AML-193 (cell line): ENCODE measurements at regions not wholly inside any gene's neighbourhood (a gene's known extent, or its start where the extent isn't known, plus 50 kb on each side); places are given as distances from the start of the nearest gene placed in this dataset.

Source experiments
- DNase-seq, 2 experiments: peaks; one replicate each; lab custom pipeline; 2025; lab: John Stamatoyannopoulos, UW

GRCh38 chr7:56291-56913 lies 136.0 kb upstream of the FAM20C start:
- no peak for DNase-seq

DNA sequence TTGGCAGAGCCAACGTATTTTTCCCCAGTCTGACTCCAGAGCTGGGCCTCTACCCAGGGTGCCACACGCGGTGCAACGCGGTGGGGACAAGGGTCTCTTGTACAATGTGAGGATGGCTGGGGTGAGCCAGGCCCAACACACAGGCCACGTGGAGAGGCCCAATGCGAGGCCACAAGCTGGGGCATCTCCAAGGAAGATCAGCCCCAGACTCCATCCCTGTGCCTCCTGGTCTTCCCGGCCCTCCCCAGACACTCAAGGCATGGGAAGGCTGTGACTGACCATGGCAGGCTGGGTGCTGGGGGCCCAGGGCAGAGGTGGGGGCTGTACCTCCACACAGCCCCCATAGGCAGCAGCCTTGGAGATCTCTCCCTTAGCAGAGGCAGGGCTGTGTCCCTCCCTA lies 135.3 kb upstream of the FAM20C start:
- no peak for DNase-seq

- no peak for DNase-seq
These were observed 134.7 kb upstream of the FAM20C start for GRCh38 chr7:57482-58255.

DNA sequence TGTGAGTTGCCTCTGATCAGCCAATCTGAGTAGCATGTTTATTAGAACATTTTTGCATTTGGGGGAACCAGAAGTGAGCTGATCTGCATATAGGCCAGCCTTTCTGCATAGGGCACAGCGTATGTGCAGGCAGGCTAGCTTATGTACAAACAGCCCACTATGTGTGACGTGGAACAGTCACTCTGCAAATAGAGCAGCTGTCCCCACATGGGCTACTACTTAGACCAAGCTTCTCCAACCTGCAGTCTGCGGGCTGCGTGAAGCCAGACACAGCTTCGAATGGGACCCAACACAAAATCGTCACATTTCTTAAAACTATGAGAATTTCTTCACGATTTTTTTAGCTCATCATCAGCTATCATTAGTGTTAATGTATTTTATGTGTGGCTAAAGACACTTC lies 134.1 kb upstream of the FAM20C start:
- DNase-seq, result no peak

GRCh38 chr7:59079-60016 lies 133.0 kb upstream of the FAM20C start:
- no peak for DNase-seq

- no peak for DNase-seq
These were observed 132.2 kb upstream of the FAM20C start for GRCh38 chr7:60017-60675.

DNA sequence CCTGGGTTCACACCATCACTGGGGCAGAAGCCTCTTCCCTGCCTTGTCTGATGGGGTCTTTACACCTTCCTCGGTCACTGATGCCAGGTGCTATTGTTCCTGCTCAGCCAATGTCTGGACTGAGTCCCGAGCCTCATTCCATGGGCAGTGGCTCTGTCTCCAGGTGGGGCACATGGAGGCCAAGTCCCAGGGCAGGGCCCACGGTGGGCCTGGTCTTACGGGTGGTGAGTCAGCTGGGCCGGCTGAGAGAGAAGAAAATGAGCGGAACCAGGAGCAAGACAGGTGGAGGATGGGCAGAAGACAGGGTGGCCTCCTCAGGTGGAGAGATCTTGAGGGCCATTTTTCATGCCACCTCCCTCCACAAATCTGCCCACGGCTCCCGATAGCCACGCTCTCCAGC lies 131.7 kb upstream of the FAM20C start:
- DNase-seq, result no peak

GRCh38 chr7:61111-61510 lies 131.3 kb upstream of the FAM20C start:
- DNase-seq, result no peak

DNA sequence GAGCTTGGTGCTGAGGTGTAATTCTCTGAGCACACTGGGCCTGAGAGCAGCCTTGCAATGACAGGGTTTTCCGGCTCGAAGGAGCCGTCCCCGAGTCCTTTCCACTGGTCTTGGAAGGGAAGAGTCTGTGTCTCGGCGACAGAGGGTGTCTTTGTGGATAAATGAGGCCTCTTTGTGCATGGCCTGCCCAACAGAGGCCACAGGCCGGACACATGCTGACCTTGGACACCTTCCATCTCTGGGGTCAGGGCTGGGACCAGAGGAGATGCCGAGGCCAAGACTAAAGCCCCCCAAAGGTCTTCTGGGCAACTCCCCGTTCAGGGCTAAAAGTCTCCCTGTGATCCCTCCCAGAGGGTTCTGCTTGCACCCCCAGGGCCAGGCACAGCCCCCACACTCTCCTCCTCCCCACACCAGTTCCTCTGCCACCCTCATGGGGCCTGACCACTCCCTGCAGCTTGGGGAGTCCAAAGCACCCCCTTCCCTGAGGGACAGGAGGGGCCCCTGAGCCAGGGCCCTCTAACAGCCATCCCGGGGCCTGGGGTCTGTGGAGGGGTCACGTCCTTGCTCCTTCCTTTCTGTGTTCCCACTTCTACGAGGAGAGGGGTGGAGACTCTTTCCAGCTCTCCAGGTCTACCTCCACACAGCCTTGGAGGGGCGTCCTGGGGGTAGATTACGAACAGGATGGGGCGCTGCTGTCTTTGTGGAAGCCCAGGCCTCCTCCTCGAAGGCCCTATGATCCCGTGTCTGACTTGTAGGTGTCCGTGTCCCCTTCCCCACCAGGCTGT lies 130.6 kb upstream of the FAM20C start:
- no peak for DNase-seq

DNA sequence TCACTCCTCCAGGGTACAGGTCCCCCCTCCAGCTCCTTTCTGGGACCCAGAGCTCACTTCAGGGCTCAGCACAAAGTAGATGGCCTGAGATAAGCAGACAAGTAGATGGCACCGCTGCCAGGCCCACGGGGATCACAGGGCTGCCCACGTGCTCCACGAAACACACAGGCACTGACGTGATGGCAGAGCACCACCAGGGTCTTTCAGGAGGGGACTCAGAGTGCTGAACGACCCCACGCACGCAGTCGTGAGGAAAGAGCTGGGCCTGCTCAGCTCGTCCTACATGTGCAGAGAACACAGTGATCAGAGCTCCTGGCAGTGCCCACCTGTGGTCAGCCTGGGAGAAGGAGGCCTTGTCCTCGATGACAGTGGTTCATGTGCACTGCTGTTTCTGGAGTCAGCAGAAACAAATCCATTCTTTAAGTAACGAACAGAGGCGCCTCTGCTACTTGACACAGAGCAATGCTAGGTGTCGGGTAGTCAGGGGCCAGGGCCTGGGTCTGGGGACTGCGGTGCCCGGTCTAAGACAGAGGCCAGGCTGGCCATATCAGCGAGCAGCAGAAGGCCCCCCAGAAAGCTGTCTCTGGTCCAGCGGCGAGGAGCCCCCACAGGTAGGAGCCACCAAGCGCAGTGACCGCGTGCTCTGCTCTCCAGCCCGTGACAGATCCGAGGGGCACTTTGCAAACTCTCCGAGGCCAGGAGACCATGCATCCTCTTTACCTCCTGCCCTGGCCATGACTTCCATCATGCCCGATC lies 129.8 kb upstream of the FAM20C start:
- no peak for DNase-seq

DNA sequence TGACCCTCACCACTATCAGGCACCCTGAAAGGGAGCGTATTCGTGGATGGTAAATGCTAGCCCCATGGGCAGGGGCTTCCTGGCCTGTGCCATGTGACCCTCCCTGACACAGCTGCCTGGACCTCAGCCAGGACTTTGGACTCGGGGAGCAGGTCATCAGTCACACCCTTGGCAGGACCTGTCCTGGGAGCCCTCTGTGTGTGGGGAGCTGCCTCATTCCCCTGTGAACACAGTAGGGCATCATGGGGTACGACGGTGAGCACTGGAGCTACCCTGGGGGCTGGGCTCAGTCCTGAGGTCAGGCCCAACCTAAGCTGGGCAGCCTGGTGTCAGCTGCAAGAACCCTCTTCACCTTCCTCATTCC lies 129.3 kb upstream of the FAM20C start:
- no peak for DNase-seq

GRCh38 chr7:63521-64021 lies 128.8 kb upstream of the FAM20C start:
- peak in 1 of 2 experiments; percentile 31 for DNase-seq

DNA sequence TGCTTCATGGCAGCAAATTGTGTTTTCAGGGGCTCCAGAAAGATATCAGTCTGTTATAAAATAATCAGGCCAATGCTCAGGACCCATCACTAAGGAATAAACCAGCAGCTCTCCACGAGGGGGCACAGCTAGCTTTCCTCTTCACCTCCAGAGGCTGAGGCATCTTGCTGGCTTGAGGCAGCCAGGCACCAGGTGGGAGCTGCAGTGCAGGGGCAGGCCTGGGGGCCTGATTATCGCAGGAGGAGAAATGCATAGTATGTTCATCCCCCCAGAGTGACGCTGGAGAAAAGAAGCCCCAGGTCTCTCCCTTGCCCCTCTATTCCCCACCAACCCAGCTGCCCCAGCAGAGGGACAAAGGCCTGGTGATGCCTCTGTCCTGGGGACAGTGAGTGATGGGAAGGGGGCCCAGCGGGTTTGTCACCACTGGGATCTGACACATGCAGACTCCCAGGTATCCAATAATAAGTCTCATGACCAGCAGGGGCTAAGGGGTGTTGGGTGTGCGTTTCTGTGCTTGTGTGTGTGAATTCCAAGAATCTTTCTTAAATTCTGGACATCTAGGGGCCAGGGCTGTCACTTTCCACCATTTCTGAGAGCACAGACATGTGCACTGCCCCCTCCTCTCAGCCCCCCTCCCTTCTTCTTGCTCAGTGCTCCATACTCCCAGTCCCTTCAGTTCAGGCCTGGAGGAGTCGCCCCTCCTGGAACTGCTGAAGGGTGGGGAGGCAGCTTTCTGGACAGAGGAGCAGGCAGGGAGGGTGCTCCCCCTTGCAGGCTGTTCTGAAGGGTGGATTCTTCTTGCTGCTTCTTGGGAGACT lies 128.1 kb upstream of the FAM20C start:
- DNase-seq, result peak; percentile 38 to 54

DNA sequence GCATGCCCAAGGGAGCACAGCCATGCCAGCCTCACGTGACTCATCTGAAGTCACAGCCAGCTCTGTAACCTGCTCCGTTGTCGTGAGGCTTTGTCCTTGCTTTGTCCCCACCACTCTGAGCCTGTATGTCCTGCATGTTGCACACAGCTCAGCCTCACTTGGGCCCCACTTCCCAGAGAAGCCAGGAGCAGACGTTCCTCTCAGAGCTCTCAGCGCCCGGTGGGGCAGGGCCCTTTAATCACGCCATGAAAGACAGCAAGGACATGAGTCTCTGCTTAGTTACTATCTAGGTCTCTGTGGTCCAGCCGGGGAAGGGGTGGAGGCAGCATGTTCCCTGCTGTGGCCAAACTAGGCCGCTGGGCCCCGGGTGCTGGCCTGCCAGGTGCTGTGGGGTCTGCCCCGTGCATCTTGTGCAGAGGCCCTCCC lies 127.4 kb upstream of the FAM20C start:
- DNase-seq, result no peak

- DNase-seq, result no peak
These were observed 126.8 kb upstream of the FAM20C start for GRCh38 chr7:65554-65953.

DNA sequence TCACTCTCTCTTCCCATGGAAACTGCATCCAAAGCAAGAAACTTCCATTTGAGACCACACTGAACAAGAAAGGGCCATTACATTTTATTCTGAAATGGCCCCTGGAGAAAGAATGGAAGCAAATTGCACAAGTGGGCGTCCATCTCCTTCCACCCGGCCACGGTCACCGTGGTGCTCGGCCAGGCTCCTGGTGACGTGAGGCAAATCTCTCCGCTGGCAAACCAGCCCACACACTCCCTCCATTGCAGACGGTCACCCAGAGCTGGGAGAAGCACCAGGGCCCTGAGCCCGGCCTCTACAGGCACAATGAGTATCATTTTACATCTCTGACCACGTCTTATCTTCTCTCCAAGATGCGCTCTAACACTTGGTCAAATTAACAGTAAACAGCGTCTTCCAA lies 126.1 kb upstream of the FAM20C start:
- DNase-seq, result no peak

GRCh38 chr7:66741-67140 lies 125.6 kb upstream of the FAM20C start:
- no peak for DNase-seq

DNA sequence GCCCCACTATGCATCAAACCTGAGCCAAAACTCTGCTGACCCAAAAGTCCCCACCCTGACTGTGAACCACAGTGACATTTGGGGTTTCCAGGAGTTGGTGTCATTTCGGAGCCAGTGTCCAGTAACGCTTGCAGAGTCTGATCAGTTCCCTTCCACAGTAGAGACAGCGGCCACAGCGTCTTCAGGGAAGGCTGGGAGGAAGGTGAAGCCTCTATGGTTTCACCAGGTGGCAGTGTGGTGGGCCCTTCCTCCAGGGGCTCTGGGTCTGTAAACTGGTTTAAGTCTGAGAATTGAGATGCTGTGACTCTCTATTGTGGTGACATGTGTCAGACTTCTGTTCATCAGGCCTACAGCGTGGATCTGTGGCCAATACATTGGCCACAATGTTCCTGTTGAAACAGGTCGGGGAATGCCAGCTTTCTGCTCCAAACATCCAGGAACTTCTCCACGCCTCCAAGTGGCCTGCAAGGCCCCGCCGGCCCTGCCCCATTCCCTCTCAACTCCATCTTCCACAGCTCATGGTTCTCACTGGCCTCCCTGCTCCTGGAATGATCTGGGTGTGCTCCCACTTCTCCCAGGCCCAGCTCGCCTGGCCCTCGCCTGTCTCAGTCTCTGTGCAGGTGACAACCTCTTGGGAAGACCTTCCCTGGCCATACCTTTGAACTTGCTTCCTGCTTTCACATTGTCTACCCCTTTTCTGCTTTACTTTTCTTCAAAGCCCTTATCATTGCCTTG lies 124.5 kb upstream of the FAM20C start:
- no peak for DNase-seq

GRCh38 chr7:68629-69028 lies 123.7 kb upstream of the FAM20C start:
- DNase-seq, result no peak
